ENCODE measurements at regions not wholly inside any gene's neighbourhood (a gene's known extent, or its start where the extent isn't known, plus 50 kb on each side); places are given as distances from the start of the nearest gene placed in this dataset.

DNA sequence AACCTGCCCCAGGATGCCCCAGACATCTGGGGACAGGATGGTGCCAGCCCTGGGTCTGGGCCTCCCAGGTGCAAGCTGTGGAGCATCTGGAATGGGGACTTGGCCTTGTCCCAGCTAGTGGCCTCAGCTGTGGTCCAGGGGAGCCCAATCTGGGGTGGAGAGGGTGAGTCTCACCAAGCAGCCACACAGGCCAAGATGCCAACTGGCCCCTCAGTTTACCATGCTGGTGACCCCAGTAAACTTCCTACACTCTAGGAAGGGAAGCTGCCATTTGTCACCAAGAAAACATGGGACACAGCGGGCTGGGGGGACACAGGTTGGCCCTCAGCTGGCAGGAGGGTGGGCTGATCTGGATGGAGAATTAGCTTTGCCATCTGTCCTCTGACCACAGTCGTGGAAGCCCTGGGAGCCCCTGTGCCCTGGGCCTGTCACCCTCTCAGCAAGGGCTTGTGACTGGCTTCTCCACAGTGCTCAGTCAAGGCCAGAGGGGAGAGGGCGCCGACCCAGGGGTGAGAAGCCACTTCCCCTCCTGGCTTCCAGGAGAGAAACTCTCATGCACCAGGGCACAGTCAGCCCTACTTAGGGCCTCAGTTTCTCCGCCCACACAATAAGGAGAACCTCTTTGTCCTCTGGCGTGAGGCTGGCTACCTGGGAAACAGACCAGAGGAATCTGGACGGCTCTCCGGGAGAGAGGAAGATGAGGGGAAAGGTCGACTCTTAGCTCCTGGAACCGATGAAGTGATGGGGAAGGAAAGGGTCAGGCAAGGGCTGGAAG is 126.4 kb upstream of the SMURF2 start:
- no peak for DNase-seq (ENCODE audit: low spot score)
- H3K27ac Mint-ChIP-seq, result no peak overlapping the region; the same call in 1 of the 2 replicates

More for the DNA sequence above, 126.4 kb upstream of the SMURF2 start:
- Histone ChIP-seq H3K79me2 (replicated peaks; ENCODE audit: insufficient read depth) (no peaks in the 10 kb centered on the region), H3F3A (replicated peaks; ENCODE audit: low read depth) (no peaks in the 10 kb centered on the region), H2AFZ (no peak overlapping the region), H3K27me3 (ENCODE audit: insufficient read depth) (no peaks in the 10 kb centered on the region), H3K36me3 (ENCODE audit: insufficient read depth) (no peaks in the 10 kb centered on the region), H3K4me1 (ENCODE audit: insufficient read depth) (no peaks in the 10 kb centered on the region), H3K27ac (ENCODE audit: low read depth) (no peak overlapping the region), H3K4me2 (no peak overlapping the region), H4K20me1 (replicated peaks; ENCODE audit: insufficient read depth) (no peaks in the 10 kb centered on the region), H3K9me2 (ENCODE audit: insufficient read depth) (no peaks in the 10 kb centered on the region), H3K4me3 (no peak overlapping the region)
- no peak for ATAC-seq
- Mint-ChIP-seq H3K36me3 (ENCODE audit: low read depth) (peaks cover 4% of the 10 kb centered on the region; the same call in 1 of the 3 replicates), H3K4me1 (peaks cover 9% of the 10 kb centered on the region; the same call in 2 of the 3 replicates), H3K27me3 (ENCODE audit: insufficient read depth, low read depth, poor library complexity) (peaks cover 2% of the 10 kb centered on the region), H3K4me3 (no peak overlapping the region), H3K9me3 (no peaks in the 10 kb centered on the region)
- TF ChIP-seq STAT1 (IDR thresholded peaks at IDR 0.05; ENCODE audit: unreplicated experiment), result no peak
- TF ChIP-seq, protein P1, sequence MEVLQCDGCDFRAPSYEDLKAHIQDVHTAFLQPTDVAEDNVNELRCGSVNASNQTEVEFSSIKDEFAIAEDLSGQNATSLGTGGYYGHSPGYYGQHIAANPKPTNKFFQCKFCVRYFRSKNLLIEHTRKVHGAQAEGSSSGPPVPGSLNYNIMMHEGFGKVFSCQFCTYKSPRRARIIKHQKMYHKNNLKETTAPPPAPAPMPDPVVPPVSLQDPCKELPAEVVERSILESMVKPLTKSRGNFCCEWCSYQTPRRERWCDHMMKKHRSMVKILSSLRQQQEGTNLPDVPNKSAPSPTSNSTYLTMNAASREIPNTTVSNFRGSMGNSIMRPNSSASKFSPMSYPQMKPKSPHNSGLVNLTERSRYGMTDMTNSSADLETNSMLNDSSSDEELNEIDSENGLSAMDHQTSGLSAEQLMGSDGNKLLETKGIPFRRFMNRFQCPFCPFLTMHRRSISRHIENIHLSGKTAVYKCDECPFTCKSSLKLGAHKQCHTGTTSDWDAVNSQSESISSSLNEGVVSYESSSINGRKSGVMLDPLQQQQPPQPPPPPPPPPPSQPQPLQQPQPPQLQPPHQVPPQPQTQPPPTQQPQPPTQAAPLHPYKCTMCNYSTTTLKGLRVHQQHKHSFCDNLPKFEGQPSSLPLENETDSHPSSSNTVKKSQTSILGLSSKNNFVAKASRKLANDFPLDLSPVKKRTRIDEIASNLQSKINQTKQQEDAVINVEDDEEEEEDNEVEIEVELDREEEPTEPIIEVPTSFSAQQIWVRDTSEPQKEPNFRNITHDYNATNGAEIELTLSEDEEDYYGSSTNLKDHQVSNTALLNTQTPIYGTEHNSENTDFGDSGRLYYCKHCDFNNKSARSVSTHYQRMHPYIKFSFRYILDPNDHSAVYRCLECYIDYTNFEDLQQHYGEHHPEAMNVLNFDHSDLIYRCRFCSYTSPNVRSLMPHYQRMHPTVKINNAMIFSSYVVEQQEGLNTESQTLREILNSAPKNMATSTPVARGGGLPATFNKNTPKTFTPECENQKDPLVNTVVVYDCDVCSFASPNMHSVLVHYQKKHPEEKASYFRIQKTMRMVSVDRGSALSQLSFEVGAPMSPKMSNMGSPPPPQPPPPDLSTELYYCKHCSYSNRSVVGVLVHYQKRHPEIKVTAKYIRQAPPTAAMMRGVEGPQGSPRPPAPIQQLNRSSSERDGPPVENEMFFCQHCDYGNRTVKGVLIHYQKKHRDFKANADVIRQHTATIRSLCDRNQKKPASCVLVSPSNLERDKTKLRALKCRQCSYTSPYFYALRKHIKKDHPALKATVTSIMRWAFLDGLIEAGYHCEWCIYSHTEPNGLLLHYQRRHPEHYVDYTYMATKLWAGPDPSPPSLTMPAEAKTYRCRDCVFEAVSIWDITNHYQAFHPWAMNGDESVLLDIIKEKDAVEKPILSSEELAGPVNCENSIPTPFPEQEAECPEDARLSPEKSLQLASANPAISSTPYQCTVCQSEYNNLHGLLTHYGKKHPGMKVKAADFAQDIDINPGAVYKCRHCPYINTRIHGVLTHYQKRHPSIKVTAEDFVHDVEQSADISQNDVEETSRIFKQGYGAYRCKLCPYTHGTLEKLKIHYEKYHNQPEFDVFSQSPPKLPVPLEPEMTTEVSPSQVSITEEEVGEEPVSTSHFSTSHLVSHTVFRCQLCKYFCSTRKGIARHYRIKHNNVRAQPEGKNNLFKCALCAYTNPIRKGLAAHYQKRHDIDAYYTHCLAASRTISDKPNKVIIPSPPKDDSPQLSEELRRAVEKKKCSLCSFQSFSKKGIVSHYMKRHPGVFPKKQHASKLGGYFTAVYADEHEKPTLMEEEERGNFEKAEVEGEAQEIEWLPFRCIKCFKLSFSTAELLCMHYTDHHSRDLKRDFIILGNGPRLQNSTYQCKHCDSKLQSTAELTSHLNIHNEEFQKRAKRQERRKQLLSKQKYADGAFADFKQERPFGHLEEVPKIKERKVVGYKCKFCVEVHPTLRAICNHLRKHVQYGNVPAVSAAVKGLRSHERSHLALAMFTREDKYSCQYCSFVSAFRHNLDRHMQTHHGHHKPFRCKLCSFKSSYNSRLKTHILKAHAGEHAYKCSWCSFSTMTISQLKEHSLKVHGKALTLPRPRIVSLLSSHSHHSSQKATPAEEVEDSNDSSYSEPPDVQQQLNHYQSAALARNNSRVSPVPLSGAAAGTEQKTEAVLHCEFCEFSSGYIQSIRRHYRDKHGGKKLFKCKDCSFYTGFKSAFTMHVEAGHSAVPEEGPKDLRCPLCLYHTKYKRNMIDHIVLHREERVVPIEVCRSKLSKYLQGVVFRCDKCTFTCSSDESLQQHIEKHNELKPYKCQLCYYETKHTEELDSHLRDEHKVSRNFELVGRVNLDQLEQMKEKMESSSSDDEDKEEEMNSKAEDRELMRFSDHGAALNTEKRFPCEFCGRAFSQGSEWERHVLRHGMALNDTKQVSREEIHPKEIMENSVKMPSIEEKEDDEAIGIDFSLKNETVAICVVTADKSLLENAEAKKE (CRISPR knock-in tag; IDR thresholded peaks at IDR 0.05), result no peak
- TF ChIP-seq ZNF331 (CRISPR knock-in tag; IDR thresholded peaks at IDR 0.05; ENCODE audit: low read depth), result no peak
- TF ChIP-seq POLR2AphosphoS5 (IDR thresholded peaks at IDR 0.05; ENCODE audit: low read depth), result no peak
- TF ChIP-seq EZH2 (IDR thresholded peaks at IDR 0.05; ENCODE audit: low read depth, unreplicated experiment), result no peak
- TF ChIP-seq, protein P2, sequence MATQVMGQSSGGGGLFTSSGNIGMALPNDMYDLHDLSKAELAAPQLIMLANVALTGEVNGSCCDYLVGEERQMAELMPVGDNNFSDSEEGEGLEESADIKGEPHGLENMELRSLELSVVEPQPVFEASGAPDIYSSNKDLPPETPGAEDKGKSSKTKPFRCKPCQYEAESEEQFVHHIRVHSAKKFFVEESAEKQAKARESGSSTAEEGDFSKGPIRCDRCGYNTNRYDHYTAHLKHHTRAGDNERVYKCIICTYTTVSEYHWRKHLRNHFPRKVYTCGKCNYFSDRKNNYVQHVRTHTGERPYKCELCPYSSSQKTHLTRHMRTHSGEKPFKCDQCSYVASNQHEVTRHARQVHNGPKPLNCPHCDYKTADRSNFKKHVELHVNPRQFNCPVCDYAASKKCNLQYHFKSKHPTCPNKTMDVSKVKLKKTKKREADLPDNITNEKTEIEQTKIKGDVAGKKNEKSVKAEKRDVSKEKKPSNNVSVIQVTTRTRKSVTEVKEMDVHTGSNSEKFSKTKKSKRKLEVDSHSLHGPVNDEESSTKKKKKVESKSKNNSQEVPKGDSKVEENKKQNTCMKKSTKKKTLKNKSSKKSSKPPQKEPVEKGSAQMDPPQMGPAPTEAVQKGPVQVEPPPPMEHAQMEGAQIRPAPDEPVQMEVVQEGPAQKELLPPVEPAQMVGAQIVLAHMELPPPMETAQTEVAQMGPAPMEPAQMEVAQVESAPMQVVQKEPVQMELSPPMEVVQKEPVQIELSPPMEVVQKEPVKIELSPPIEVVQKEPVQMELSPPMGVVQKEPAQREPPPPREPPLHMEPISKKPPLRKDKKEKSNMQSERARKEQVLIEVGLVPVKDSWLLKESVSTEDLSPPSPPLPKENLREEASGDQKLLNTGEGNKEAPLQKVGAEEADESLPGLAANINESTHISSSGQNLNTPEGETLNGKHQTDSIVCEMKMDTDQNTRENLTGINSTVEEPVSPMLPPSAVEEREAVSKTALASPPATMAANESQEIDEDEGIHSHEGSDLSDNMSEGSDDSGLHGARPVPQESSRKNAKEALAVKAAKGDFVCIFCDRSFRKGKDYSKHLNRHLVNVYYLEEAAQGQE (IDR thresholded peaks at IDR 0.05; ENCODE audit: unreplicated experiment), result no peak

Measured in GM23338 (cell line).